B cell (primary cell): ENCODE measurements at regions not wholly inside any gene's neighbourhood (a gene's known extent, or its start where the extent isn't known, plus 50 kb on each side); places are given as distances from the start of the nearest gene placed in this dataset.

Source experiments
- CTCF ChIP-seq: fragments of 200-600 bp; IDR thresholded peaks from one replicate; pipeline ENCODE4 v1.8.0; 2022; ENCODE audit warnings: antibody characterized with exemption, mild to moderate bottlenecking
- EZH2 ChIP-seq: IDR thresholded peaks from 2 replicates; pipeline ENCODE4 v1.6.1; 2012; ENCODE audit warnings: borderline replicate concordance, low read depth, mild to moderate bottlenecking, moderate library complexity, low read length; ENCODE audit not compliant: insufficient read depth, poor library complexity, severe bottlenecking

GRCh38 chr1:8097077-8097799 lies 71.1 kb upstream of the ERRFI1 start:
- no peak for TF ChIP-seq CTCF
- TF ChIP-seq EZH2: no peak
